SK-N-MC (cell line): ENCODE measurements at regions not wholly inside any gene's neighbourhood (a gene's known extent, or its start where the extent isn't known, plus 50 kb on each side); places are given as distances from the start of the nearest gene placed in this dataset.

ENCODE experiments used
- DNase-seq: peaks from one replicate; pipeline ENCODE4 v3.0.0-alpha.2; 2011; ENCODE audit warnings: low read depth, low spot score
- H3K27ac ChIP-seq: fragments of 200-600 bp; sonication (generic); 2 replicates; pipeline ENCODE4 v1.5.1; 2016; ENCODE audit warnings: mixed run types
- H3K36me3 ChIP-seq: fragments of 200-600 bp; sonication (generic); 2 replicates; pipeline ENCODE4 v1.6.1; 2017; ENCODE audit warnings: antibody characterized with exemption, low read length, mixed read lengths; ENCODE audit not compliant: insufficient read depth
- H3K4me3 ChIP-seq: fragments of 200-600 bp; sonication (generic); 2 replicates; pipeline ENCODE4 v1.5.1; 2016
- H3K9ac ChIP-seq: fragments of 200-600 bp; sonication (generic); 2 replicates; pipeline ENCODE4 v1.8.0; 2017; ENCODE audit warnings: mixed run types, mixed read lengths; ENCODE audit not compliant: insufficient read length
- H3K9me3 ChIP-seq: fragments of 200-600 bp; sonication (generic); 2 replicates; pipeline ENCODE4 v1.6.1; 2017; ENCODE audit warnings: low read depth, mild to moderate bottlenecking, antibody characterized with exemption, low read length, moderate library complexity, mixed read lengths
- EZH2 ChIP-seq: fragments of 200-600 bp; sonication (generic); IDR thresholded peaks from one replicate; pipeline ENCODE4 v1.6.1; 2017; ENCODE audit warnings: antibody characterized with exemption
- FOXP2 ChIP-seq: optimal IDR thresholded peaks from 2 replicates; pipeline ENCODE3; 2011; ENCODE audit warnings: mild to moderate bottlenecking, moderate library complexity; ENCODE audit not compliant: insufficient read depth; ENCODE audit errors: extremely low read length, control extremely low read depth
- POLR2AphosphoS5 ChIP-seq: IDR thresholded peaks from 2 replicates; pipeline ENCODE4 v1.6.1; 2012; ENCODE audit warnings: mild to moderate bottlenecking, low read depth, low read length, borderline replicate concordance

GRCh38 chr12:78470354-78471195 is 394.0 kb upstream of the SYT1 start:
- H3K27ac ChIP-seq: no peak overlapping the region
- H3K9ac ChIP-seq: no peak overlapping the region
- H3K9me3 ChIP-seq: no peaks in the 10 kb centered on the region
- TF ChIP-seq EZH2 (no peak), FOXP2 (no peak), POLR2AphosphoS5 (no peak)
- DNase-seq: no peak
- H3K36me3 ChIP-seq: no peaks in the 10 kb centered on the region
- no peak overlapping the region for H3K4me3 ChIP-seq

DNA sequence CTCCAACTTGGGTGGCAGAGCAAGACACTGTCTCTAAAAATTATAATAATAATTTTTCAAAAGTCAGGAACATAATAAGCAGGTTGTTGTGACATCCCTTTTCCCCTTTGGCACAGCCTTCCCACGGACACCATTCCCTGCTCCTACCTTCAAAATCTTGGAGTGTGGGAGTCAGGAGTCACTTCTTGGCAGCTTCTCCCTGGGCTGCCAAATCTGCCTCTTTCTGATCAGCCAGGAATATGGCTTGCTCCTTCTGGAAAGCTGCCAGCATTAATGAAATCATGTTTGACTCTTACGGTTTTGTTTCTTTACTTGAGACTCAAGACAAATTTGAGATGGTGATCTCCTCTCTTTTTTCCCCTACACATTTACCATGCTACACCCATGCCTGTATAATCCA is 391.4 kb upstream of the SYT1 start:
- Histone ChIP-seq H3K27ac (no peak overlapping the region), H3K9me3 (no peaks in the 10 kb centered on the region), H3K36me3 (no peaks in the 10 kb centered on the region), H3K9ac (no peak overlapping the region), H3K4me3 (peak overlapping the region; percentile 26; the same call in 1 of the 2 replicates)
- DNase-seq: peak; percentile 50
- TF ChIP-seq POLR2AphosphoS5 (no peak), EZH2 (no peak), FOXP2 (no peak)

DNA sequence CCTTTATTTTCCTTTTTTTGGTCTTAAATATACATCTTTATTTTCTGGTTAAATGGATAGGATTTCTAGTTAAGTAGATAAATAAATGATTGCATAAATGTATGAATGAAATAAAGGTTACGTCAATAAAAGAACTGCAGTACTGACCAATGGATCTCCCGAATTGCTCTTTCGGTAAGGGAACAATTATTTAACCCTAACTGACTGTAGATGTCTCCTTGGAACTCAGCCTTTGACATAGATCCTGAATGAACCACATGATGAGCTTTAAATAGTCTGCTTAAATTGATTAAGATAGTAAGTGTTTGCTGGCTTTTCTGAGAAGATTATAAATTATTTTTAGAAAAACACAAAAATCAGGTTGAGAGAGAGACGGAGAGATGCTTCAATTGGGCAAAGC is 391.0 kb upstream of the SYT1 start:
- TF ChIP-seq FOXP2 (no peak), EZH2 (no peak), POLR2AphosphoS5 (no peak)
- no peak for DNase-seq
- Histone ChIP-seq H3K27ac (no peak overlapping the region), H3K4me3 (peak overlapping the region; percentile 26; the same call in 1 of the 2 replicates), H3K36me3 (no peaks in the 10 kb centered on the region), H3K9me3 (no peaks in the 10 kb centered on the region), H3K9ac (no peak overlapping the region)

DNA sequence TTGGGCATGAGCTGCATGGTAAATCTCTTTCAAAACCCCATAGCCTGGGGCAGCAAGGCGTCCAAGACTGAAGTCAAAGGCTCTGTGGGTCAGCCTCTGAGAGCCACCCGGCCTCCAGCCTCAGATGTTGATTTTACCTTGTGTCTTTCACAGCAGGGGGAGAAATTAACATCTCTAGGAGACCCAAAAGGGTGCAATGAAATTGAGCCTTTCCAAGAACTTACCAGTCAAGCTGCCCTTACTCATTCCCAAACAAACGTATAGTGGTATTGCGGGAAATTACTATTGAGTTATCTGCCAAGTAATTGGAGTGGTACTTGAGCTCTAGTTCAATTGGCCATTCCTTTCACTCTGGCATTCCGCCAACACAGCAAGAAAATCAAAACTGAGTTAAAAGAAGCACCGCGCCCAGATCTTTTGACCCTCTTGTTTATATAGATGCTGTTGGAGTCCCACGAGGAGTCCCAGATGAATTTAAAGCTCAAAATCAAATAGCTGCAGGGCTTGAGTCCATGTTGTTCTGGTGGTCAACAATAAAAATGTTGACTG is 380.7 kb upstream of the SYT1 start:
- Histone ChIP-seq H3K36me3 (no peaks in the 10 kb centered on the region), H3K27ac (no peak overlapping the region), H3K9ac (no peak overlapping the region), H3K4me3 (no peak overlapping the region), H3K9me3 (no peaks in the 10 kb centered on the region)
- no peak for DNase-seq
- TF ChIP-seq FOXP2 (no peak), EZH2 (no peak)

GRCh38 chr12:78489990-78490389 is 374.6 kb upstream of the SYT1 start:
- H3K4me3 ChIP-seq: no peak overlapping the region
- H3K9ac ChIP-seq: no peak overlapping the region
- H3K36me3 ChIP-seq: no peaks in the 10 kb centered on the region
- no peaks in the 10 kb centered on the region for H3K9me3 ChIP-seq
- TF ChIP-seq POLR2AphosphoS5 (no peak), FOXP2 (no peak), EZH2 (no peak)
- no peak for DNase-seq
- no peak overlapping the region for H3K27ac ChIP-seq

DNA sequence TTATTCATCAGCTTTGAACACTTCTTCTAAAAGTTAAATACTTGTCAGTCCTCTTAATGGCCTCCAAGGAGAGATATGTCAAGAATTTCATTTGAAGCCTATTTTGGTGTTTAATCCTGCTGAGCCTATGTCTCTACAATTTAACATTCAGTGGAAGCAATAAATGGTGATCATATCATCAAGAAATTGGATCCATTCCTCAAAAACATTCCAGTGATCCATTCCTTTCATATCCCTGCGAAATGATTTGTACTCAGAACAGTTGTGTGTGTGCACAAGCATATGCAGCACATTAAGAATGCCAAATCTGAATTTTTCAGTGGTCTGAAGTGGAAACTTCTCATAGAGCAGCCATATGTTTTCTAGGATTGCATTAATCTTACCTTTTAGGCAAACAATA is 373.7 kb upstream of the SYT1 start:
- no peak overlapping the region for H3K27ac ChIP-seq
- no peaks in the 10 kb centered on the region for H3K36me3 ChIP-seq
- H3K9me3 ChIP-seq: no peaks in the 10 kb centered on the region
- no peak overlapping the region for H3K4me3 ChIP-seq
- H3K9ac ChIP-seq: no peak overlapping the region
- no peak for DNase-seq
- TF ChIP-seq FOXP2 (no peak), POLR2AphosphoS5 (no peak), EZH2 (no peak)

DNA sequence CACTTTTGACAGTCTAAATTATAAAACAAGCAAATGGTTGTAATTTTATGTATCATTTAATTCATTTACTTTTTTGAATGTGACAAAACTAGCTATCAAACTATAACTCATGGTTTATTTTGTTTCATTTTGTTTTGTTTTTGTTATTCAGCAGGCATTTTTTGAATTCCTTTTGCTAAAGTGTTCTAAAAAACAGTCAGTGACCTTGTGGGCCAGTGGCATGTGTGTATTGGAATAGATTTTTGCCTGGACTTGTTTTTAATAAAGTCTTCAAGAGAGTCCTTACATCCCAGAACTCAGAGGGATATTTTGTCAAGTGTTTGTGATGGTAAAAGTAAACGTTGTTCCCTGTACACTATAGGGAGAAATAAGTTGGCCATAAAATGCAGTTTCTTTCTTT is 369.7 kb upstream of the SYT1 start:
- no peaks in the 10 kb centered on the region for H3K9me3 ChIP-seq
- DNase-seq: no peak
- no peaks in the 10 kb centered on the region for H3K36me3 ChIP-seq
- H3K27ac ChIP-seq: no peak overlapping the region
- no peak overlapping the region for H3K9ac ChIP-seq
- H3K4me3 ChIP-seq: no peak overlapping the region
- TF ChIP-seq POLR2AphosphoS5: no peak
- no peak for TF ChIP-seq FOXP2
- no peak for TF ChIP-seq EZH2

DNA sequence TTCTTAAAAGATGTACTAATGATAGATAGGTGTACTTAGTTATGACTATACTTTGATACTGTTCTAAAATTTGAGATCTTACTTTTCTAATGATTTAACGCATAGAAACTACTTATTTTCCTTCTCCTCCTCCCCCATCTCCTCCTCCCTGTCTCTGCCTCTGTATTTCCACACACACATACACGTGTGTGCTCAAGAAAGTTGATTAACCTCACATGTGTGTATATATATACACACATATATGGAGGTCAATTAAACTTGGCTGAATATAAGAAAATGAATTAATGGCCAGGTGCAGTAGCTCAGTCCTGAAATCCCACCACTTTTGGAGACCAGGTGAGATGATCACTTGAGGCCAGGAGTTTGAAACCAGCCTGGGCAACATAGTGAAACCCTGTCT is 362.7 kb upstream of the SYT1 start:
- Histone ChIP-seq H3K9me3 (no peaks in the 10 kb centered on the region), H3K27ac (no peak overlapping the region), H3K36me3 (no peaks in the 10 kb centered on the region), H3K9ac (no peak overlapping the region), H3K4me3 (no peak overlapping the region)
- no peak for TF ChIP-seq POLR2AphosphoS5
- no peak for TF ChIP-seq FOXP2
- no peak for TF ChIP-seq EZH2
- no peak for DNase-seq
